ENCODE measurements at regions not wholly inside any gene's neighbourhood (a gene's known extent, or its start where the extent isn't known, plus 50 kb on each side); places are given as distances from the start of the nearest gene placed in this dataset.

- no peaks in the 10 kb centered on the region for H3K36me3 ChIP-seq (ENCODE audit: control insufficient read depth in 2 of 4, insufficient read depth in 4 of 4, low read length in 3 of 4)
- H2BK20ac ChIP-seq (ENCODE audit: low read length): no peak overlapping the region
- H3K4ac ChIP-seq (replicated peaks; ENCODE audit: insufficient read length, low read depth, low read length): no peak overlapping the region
- H3K9me3 ChIP-seq (ENCODE audit: insufficient read depth in 2 of 2, low read depth in 1 of 2, low read length in 1 of 2): peaks cover 0 to 4% of the 10 kb centered on the region in 2 experiments; a peak in 1 of 4 replicates
- H2BK5ac ChIP-seq (ENCODE audit: low read depth, low read length): no peak overlapping the region
- H3K4me1 ChIP-seq (replicated peaks in 1 of 4; ENCODE audit: control insufficient read depth in 3 of 4, insufficient read depth in 4 of 4, low read length in 3 of 4): no peaks in the 10 kb centered on the region
- H2BK15ac ChIP-seq (ENCODE audit: low read length): no peak overlapping the region
- H4K8ac ChIP-seq (ENCODE audit: extremely low read depth, insufficient read depth, low read length): no peak overlapping the region
- H3K23ac ChIP-seq (ENCODE audit: insufficient read length): no peak overlapping the region
- H2BK120ac ChIP-seq (replicated peaks; ENCODE audit: low read depth, low read length): no peak overlapping the region
- no peaks in the 10 kb centered on the region; a peak in 1 of 7 replicates for H3K27me3 ChIP-seq (replicated peaks in 1 of 4; ENCODE audit: control insufficient read depth in 3 of 4, extremely low read depth in 1 of 4, insufficient read depth in 3 of 4, low read length in 3 of 4)
- WGBS, 2 experiments (ENCODE audit: extremely low coverage in 1 of 2, insufficient coverage in 1 of 2, insufficient read length in 1 of 2, insufficient replicate concordance in 2 of 2, low coverage in 1 of 2, low lambda C conversion rate in 2 of 2, missing lambda C conversion rate in 1 of 2): 80% methylated on average over 4 of the region's 4 CpGs; no CpG with 5 or more reads in 1 of the 2 experiments
- no peaks in the 10 kb centered on the region for H3K79me1 ChIP-seq (ENCODE audit: low read depth, low read length)
- no peak overlapping the region for H2AFZ ChIP-seq (ENCODE audit: low read length)
- no peaks in the 10 kb centered on the region for H3K23me2 ChIP-seq (ENCODE audit: low read depth, low read length)
- no peak overlapping the region for H4K5ac ChIP-seq (ENCODE audit: insufficient read length, low read depth, low read length)
- no peaks in the 10 kb centered on the region for H4K20me1 ChIP-seq (replicated peaks in 1 of 2; ENCODE audit: control insufficient read depth in 1 of 2, insufficient read depth in 2 of 2, low read length in 2 of 2)
- DNase-seq (ENCODE audit: low read depth in 1 of 2, low spot score in 2 of 2) (no peak), FAIRE-seq (no peak)
- ChIA-PET POLR2A (ENCODE audit: partially characterized antibody) (no interaction called here), CTCF (ENCODE audit: partially characterized antibody) (interaction anchor here (0.9 kb wide), 1 partner anchor 369 kb away, joined by 3 read pairs; no protein-coding TSS in a partner anchor)
- H3K4me2 ChIP-seq (ENCODE audit: insufficient read depth in 1 of 2, low read depth in 2 of 2, low read length in 2 of 2): no peak overlapping the region
- H3K14ac ChIP-seq (ENCODE audit: insufficient read length): no peak overlapping the region
- H3K4me3 ChIP-seq (ENCODE audit: extremely low read depth in 1 of 4, insufficient read depth in 2 of 4, low read depth in 3 of 4, low read length in 4 of 4): no peak overlapping the region
- no peak overlapping the region for H3K27ac ChIP-seq (ENCODE audit: low read depth, low read length)
- no peak overlapping the region for H3K56ac ChIP-seq (replicated peaks; ENCODE audit: insufficient read length, low read depth, low read length)
- H4K91ac ChIP-seq (replicated peaks; ENCODE audit: insufficient read length, low read length): peak overlapping the region; percentile 18
- no peaks in the 10 kb centered on the region for H3K79me2 ChIP-seq (ENCODE audit: control insufficient read depth in 1 of 2, insufficient read depth in 2 of 2, low read length in 2 of 2)
- H2BK12ac ChIP-seq (ENCODE audit: low read depth, low read length): no peak overlapping the region
- H3K18ac ChIP-seq (ENCODE audit: extremely low read depth, low read length): no peak overlapping the region
- no peak overlapping the region for H3K9ac ChIP-seq (replicated peaks in 1 of 4; ENCODE audit: extremely low read depth in 1 of 4, low read depth in 3 of 4, low read length in 3 of 4)
- H2AK5ac ChIP-seq (ENCODE audit: low read depth, low read length): no peak overlapping the region
- TF ChIP-seq CBX5 (IDR thresholded peaks at IDR 0.05; ENCODE audit: low read depth, low read length) (no peak), GTF2F1 (IDR thresholded peaks at IDR 0.05; ENCODE audit: borderline replicate concordance, low read depth, low read length) (no peak), SP2 (IDR thresholded peaks at IDR 0.05; ENCODE audit: low read length) (no peak), JUN (IDR thresholded peaks at IDR 0.05; ENCODE audit: low read depth, low read length) (no peak), TAF1 (IDR thresholded peaks at IDR 0.05; ENCODE audit: low read depth, low read length) (no peak), SP1 (IDR thresholded peaks at IDR 0.05; ENCODE audit: low read depth, low read length) (no peak), JUND (IDR thresholded peaks at IDR 0.05; ENCODE audit: low read length) (no peak), TBP (IDR thresholded peaks at IDR 0.05; ENCODE audit: low read depth, low read length) (no peak), SIRT6 (IDR thresholded peaks at IDR 0.05; ENCODE audit: low read length) (no peak), KDM5A (IDR thresholded peaks at IDR 0.05; ENCODE audit: low read length) (no peak), SUZ12 (IDR thresholded peaks at IDR 0.05; ENCODE audit: low read length) (no peak), EZH2 (IDR thresholded peaks at IDR 0.05; ENCODE audit: low read depth, low read length, severe bottlenecking) (no peak), PHF8 (conservative IDR thresholded peaks at IDR 0.05; ENCODE audit: low read depth, low read length) (no peak)
- TF ChIP-seq, protein P1, sequence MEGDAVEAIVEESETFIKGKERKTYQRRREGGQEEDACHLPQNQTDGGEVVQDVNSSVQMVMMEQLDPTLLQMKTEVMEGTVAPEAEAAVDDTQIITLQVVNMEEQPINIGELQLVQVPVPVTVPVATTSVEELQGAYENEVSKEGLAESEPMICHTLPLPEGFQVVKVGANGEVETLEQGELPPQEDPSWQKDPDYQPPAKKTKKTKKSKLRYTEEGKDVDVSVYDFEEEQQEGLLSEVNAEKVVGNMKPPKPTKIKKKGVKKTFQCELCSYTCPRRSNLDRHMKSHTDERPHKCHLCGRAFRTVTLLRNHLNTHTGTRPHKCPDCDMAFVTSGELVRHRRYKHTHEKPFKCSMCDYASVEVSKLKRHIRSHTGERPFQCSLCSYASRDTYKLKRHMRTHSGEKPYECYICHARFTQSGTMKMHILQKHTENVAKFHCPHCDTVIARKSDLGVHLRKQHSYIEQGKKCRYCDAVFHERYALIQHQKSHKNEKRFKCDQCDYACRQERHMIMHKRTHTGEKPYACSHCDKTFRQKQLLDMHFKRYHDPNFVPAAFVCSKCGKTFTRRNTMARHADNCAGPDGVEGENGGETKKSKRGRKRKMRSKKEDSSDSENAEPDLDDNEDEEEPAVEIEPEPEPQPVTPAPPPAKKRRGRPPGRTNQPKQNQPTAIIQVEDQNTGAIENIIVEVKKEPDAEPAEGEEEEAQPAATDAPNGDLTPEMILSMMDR (IDR thresholded peaks at IDR 0.05; ENCODE audit: control extremely low read depth in 1 of 3, insufficient read depth in 1 of 3, low read depth in 1 of 3, low read length in 3 of 3): no peak
Observed at GRCh38 chr10:81027706-81028105, 490.0 kb downstream of the SH2D4B start.
